ENCODE measurements at regions not wholly inside any gene's neighbourhood (a gene's known extent, or its start where the extent isn't known, plus 50 kb on each side); places are given as distances from the start of the nearest gene placed in this dataset.

DNA sequence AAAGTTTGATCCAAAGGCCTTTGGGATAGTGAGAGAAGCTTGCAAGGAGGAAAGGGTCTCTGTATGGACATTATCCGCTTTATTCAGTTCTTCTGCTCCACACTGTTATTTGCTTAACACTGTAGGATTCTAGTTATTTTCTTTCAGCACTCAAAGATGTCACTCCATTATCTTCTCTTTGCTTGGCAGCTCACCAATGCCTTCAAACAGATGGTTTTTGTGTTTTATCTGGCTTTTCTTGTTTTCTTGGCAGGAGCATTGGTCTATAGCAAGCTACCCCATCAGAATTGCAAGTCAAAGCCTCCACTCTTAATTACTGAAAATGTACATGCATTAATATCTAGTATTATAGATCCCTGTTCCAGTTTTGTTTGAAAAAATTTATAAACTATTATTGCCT lies 138.8 kb downstream of the EVA1A start:
- TF ChIP-seq, protein P1, sequence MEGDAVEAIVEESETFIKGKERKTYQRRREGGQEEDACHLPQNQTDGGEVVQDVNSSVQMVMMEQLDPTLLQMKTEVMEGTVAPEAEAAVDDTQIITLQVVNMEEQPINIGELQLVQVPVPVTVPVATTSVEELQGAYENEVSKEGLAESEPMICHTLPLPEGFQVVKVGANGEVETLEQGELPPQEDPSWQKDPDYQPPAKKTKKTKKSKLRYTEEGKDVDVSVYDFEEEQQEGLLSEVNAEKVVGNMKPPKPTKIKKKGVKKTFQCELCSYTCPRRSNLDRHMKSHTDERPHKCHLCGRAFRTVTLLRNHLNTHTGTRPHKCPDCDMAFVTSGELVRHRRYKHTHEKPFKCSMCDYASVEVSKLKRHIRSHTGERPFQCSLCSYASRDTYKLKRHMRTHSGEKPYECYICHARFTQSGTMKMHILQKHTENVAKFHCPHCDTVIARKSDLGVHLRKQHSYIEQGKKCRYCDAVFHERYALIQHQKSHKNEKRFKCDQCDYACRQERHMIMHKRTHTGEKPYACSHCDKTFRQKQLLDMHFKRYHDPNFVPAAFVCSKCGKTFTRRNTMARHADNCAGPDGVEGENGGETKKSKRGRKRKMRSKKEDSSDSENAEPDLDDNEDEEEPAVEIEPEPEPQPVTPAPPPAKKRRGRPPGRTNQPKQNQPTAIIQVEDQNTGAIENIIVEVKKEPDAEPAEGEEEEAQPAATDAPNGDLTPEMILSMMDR (IDR thresholded peaks at IDR 0.05): no peak
- no peak for TF ChIP-seq POLR2A (IDR thresholded peaks at IDR 0.05)

Data from vagina (tissue), 2 donors.